T-helper 17 cell (primary cell): ENCODE measurements at regions not wholly inside any gene's neighbourhood (a gene's known extent, or its start where the extent isn't known, plus 50 kb on each side); places are given as distances from the start of the nearest gene placed in this dataset.

Experiments used
- ATAC-seq: fragments of 150-1000 bp; cut with Tn5 transposase; 2 replicates; pipeline ENCODE4 v1.10.0; 2021; ENCODE audit warnings: mild to moderate bottlenecking, moderate library complexity
- DNase-seq, 3 donors: peaks; one replicate each; pipeline versions ENCODE4 v3.0.0 to v3.0.0-alpha.2; 2020 to 2021
- H3K9me3 ChIP-seq: one replicate; pipeline ENCODE4 v1.7.0; 2013; ENCODE audit warnings: low read length, mild to moderate bottlenecking; ENCODE audit not compliant: control insufficient read depth, poor library complexity, severe bottlenecking
- H3K27ac Mint-ChIP-seq: one replicate; pipeline ENCODE4 v1.8.0; 2022; ENCODE audit warnings: mild to moderate bottlenecking, moderate library complexity, mixed read lengths
- H3K27me3 Mint-ChIP-seq: one replicate; pipeline ENCODE4 v1.8.0; 2022; ENCODE audit warnings: mixed read lengths
- H3K36me3 Mint-ChIP-seq: one replicate; pipeline ENCODE4 v1.8.0; 2022; ENCODE audit warnings: low read depth, mixed read lengths
- H3K4me1 Mint-ChIP-seq: one replicate; pipeline ENCODE4 v1.8.0; 2022; ENCODE audit warnings: mild to moderate bottlenecking, mixed read lengths
- H3K4me3 Mint-ChIP-seq: one replicate; pipeline ENCODE4 v1.8.0; 2022; ENCODE audit warnings: mild to moderate bottlenecking, moderate library complexity, mixed read lengths

DNA sequence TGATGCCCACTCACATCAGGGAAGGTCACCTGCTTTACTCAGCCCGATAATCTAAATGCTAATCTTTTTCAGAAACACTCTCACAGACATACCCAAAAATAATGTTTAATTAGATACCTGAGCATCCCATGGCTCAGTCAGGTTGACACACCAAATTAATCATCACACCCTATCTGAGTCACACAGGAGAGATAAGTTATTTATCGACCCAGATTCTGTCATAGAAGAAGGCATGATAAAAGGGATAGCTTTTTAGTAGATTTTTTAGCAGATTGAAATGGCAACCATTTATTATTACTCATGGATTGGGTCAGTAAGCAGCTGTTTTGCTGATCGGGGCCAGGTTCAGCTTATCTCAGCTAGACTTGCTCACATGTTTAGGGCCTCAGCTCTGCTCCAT is 97.8 kb upstream of the TYRP1 start:
- Mint-ChIP-seq H3K4me3 (no peak overlapping the region), H3K4me1 (no peaks in the 10 kb centered on the region), H3K27me3 (no peaks in the 10 kb centered on the region), H3K27ac (no peak overlapping the region), H3K36me3 (no peaks in the 10 kb centered on the region)
- DNase-seq: no peak
- no peaks in the 10 kb centered on the region for H3K9me3 ChIP-seq
- ATAC-seq: no peak

DNA sequence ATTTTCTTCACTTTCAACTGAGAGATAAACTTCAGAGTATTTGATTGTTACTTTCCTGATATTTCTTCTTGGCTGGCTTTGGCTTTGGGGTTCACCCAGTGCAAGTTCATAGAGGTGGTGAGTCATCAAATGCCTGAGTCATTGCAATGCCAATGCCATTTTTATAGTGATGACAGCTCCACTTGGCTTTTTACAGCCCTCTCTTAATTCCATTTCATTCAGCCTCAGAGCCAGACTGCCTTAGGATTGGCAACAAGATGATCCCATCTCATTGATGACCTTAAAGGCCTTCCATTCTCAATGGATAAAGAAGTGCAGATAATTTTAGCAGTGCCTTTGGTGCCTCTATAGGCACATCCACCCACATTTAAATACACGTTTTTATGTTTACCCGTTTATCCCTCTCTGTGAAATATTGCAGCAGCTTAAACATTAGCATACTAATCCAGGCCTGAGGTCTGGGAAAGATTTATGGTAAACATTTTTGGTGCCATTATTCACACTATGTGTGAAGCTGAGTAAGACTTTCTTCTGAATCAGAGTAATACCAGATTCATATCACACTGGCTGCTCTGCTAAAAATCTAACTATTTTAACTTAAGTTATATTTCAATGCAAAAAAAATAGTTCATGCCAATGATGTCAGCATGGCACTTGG is 88.9 kb upstream of the TYRP1 start:
- H3K4me1 Mint-ChIP-seq: no peaks in the 10 kb centered on the region
- no peaks in the 10 kb centered on the region for H3K9me3 ChIP-seq
- H3K36me3 Mint-ChIP-seq: no peaks in the 10 kb centered on the region
- no peak for ATAC-seq
- H3K4me3 Mint-ChIP-seq: no peak overlapping the region
- DNase-seq: no peak
- no peak overlapping the region for H3K27ac Mint-ChIP-seq
- H3K27me3 Mint-ChIP-seq: no peaks in the 10 kb centered on the region

DNA sequence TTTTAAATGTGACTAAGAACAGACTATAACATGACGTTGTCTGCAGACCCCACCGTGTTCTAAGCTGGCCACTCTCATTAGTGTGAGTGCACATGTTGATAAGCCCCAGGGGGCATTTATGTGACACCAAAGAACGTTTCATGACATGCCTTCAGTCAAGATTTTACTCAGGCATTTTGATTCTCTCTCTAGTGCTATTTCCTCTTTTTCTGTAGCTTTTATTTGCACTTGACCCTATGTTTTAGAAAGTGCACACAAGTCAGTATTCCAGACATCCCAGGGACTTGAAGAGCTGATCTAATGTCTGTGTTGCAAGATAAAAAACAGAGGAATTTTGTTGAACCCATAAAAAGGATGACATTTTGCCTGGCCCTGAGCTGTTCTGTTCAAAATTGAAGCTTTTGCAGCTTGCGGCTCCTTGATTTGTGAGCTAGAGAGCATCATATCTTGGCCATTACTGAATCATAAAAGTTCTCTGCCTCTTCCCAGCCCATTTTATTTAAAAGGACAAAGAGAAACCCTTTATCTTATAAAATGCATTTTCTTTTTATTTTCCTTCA is 80.9 kb upstream of the TYRP1 start:
- H3K9me3 ChIP-seq: no peaks in the 10 kb centered on the region
- Mint-ChIP-seq H3K27me3 (no peaks in the 10 kb centered on the region), H3K4me1 (no peaks in the 10 kb centered on the region), H3K36me3 (no peaks in the 10 kb centered on the region), H3K4me3 (no peak overlapping the region), H3K27ac (no peak overlapping the region)
- no peak for ATAC-seq
- no peak for DNase-seq

DNA sequence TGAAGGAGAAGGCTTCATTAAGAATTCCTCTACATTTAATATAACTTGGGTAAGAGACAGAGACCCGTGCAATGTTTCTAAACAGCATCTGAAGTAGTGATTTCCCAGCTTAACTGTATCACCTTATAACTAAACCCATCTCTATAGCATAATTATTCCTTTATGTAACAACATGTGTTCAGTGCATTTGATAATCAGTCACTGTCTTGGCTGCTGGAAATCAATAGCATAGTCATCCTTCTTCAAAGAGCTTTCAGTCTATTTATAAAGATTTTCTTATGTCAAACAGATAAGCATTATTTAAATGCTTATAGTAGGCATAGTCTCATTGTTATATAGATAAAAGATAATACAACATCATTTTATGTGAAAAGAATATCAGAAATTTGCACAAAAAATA is 80.1 kb upstream of the TYRP1 start:
- no peak for DNase-seq
- ATAC-seq: no peak
- no peak overlapping the region for H3K27ac Mint-ChIP-seq

DNA sequence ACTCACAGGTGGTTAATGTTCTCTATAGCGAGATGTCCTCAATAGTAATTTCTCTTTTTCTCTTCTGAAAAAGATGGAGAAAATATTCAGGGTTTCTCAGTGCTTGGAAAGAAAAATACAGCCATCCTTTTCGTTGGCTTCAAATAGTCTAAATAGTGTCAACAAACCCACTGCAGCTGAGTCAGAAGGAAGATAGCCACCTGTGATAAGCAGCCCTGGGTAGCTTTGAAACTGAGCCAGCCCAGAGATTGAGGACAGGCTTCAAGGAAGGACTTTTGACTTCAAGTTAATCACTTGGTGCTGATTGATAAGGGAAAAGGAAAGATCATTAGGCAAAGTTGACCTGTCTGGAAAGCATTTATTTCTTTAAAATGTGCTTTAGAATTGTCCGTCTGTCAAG is 78.7 kb upstream of the TYRP1 start:
- no peak overlapping the region for H3K4me3 Mint-ChIP-seq

More for the DNA sequence above, 80.1 kb upstream of the TYRP1 start:
- no peaks in the 10 kb centered on the region for H3K4me1 Mint-ChIP-seq
- H3K27me3 Mint-ChIP-seq: no peaks in the 10 kb centered on the region
- no peaks in the 10 kb centered on the region for H3K36me3 Mint-ChIP-seq
- H3K4me3 Mint-ChIP-seq: no peak overlapping the region
- no peaks in the 10 kb centered on the region for H3K9me3 ChIP-seq

DNA sequence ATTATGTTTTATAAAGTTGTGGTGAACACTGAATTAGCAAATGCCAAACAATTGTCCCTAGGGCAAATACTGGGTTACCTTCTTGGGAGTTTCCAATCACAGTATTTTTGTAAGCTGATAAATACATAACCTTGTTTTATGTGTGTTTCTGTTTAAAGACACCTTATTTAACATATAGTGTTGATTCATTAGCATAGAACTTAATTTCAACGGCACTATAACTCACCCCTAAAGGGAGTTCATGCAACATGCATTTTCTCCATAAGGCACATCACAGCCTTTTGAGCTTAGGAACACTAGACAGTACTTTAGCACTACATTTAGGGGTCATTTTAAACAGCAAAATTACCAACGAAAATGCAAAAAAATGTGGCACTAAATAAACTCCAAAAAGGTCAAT is 74.2 kb upstream of the TYRP1 start:
- H3K27ac Mint-ChIP-seq: no peak overlapping the region
- ATAC-seq: no peak
- no peaks in the 10 kb centered on the region for H3K36me3 Mint-ChIP-seq

More for the DNA sequence above, 78.7 kb upstream of the TYRP1 start:
- H3K27ac Mint-ChIP-seq: no peak overlapping the region
- no peaks in the 10 kb centered on the region for H3K27me3 Mint-ChIP-seq
- H3K9me3 ChIP-seq: no peaks in the 10 kb centered on the region
- no peaks in the 10 kb centered on the region for H3K4me1 Mint-ChIP-seq
- ATAC-seq: no peak
- no peak for DNase-seq
- H3K36me3 Mint-ChIP-seq: no peaks in the 10 kb centered on the region

DNA sequence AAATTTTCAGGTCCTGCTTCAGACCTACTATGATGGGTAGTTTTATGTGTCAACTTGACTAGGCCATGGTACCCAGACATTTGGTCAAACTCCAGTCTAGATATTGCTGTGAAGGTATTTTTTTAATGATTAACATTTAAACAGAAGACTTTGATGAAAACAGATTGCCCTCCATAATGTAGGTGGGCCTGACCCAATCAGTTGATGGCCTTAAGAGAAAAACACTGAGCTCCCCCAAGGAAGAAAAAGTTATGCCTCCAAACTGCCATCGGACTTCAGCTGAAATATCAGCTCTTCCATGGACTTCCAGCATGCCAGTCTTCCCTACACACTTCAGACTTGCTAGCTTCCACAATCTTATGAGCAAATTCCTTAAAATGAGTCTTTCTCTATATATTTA is 67.3 kb upstream of the TYRP1 start:
- H3K27me3 Mint-ChIP-seq: no peaks in the 10 kb centered on the region
- H3K36me3 Mint-ChIP-seq: no peaks in the 10 kb centered on the region
- H3K27ac Mint-ChIP-seq: no peak overlapping the region
- no peaks in the 10 kb centered on the region for H3K9me3 ChIP-seq
- H3K4me3 Mint-ChIP-seq: no peak overlapping the region
- DNase-seq (no peak), ATAC-seq (no peak)
- no peaks in the 10 kb centered on the region for H3K4me1 Mint-ChIP-seq

More for the DNA sequence above, 74.2 kb upstream of the TYRP1 start:
- no peaks in the 10 kb centered on the region for H3K9me3 ChIP-seq
- H3K4me1 Mint-ChIP-seq: no peaks in the 10 kb centered on the region
- no peaks in the 10 kb centered on the region for H3K27me3 Mint-ChIP-seq
- no peak for DNase-seq
- H3K4me3 Mint-ChIP-seq: no peak overlapping the region

DNA sequence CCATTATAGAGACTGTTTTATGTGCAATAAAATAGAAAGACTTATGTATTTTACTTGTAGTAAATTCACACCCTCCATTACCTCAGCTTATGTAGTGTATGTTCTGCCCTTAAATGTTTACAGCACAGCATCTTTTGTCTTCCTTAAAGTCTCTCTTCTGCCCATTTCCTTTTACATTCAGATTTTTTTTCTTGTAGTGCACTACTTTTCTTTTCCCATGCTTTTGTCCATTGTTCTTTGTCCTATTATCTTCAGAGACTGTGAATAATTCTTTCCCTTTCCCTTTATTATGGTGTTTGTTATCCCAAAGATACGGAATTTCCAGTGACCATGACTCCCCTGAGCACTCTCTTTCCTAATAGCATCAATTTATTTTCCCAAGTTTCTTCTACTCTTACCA is 66.1 kb upstream of the TYRP1 start:
- no peaks in the 10 kb centered on the region for H3K36me3 Mint-ChIP-seq

DNA sequence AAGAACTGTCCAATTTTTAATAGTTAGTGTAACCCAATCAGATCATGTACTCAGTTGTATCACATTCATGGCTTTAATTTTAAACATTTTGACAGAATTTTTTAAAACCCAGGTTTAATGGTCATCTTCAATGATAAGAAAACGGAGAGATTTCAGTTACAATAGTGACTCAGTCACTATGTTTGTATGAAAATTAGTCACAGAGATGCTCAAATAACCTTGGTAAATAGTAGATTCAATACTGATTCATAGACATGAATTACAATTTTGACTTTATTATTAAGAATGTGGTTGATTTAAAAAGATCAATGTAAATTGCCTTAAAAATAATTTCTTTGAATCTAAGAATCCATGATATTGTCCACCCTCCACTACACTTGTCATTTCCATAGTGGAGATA is 64.6 kb upstream of the TYRP1 start:
- H3K9me3 ChIP-seq: no peaks in the 10 kb centered on the region
- Mint-ChIP-seq H3K4me3 (no peak overlapping the region), H3K36me3 (no peaks in the 10 kb centered on the region), H3K27me3 (no peaks in the 10 kb centered on the region), H3K27ac (no peak overlapping the region), H3K4me1 (no peaks in the 10 kb centered on the region)
- DNase-seq (no peak), ATAC-seq (no peak)

More for the DNA sequence above, 66.1 kb upstream of the TYRP1 start:
- H3K4me3 Mint-ChIP-seq: no peak overlapping the region
- DNase-seq: no peak
- no peak for ATAC-seq
- no peak overlapping the region for H3K27ac Mint-ChIP-seq
- no peaks in the 10 kb centered on the region for H3K9me3 ChIP-seq
- no peaks in the 10 kb centered on the region for H3K27me3 Mint-ChIP-seq
- H3K4me1 Mint-ChIP-seq: no peaks in the 10 kb centered on the region

DNA sequence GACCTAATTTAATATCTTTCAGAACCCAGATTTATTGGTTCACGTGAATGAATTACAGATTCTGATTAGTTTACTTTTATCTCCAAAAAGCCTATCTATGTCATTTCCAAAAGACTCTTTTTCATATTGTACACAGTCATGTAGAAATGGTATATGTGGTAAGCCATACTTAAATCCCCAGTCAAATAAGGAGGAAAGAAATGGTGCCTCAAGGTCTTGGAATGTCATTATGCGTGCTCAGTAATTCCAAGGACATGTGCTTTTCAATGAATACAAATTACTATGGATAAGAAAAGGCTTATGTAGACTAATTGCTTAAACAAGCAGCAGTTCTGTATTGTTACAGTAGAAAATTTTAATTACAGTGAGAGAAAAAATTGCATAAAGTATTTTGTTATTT is 64.1 kb upstream of the TYRP1 start:
- Mint-ChIP-seq H3K27me3 (no peaks in the 10 kb centered on the region), H3K27ac (no peak overlapping the region), H3K4me1 (no peaks in the 10 kb centered on the region), H3K4me3 (no peak overlapping the region), H3K36me3 (no peaks in the 10 kb centered on the region)
- ATAC-seq: no peak
- no peaks in the 10 kb centered on the region for H3K9me3 ChIP-seq
- DNase-seq: no peak

DNA sequence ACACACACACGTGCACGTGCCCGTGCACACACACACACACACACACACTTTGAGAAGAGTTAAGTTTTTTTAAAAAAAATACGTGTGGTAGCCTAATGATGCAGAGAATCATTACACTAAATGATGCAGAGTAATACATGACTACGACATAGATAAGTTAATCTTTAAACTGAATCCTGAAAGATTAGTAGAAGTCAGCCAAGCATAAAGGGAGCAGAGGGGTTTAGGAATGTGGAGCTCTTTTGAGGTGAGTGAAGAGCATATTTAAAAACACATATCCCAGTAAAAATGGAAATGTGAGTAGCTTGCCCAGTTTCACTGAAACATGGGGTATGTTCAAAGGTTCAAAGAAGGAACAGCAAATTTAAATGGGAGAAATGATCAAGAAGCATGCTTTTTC is 61.3 kb upstream of the TYRP1 start:
- no peak for ATAC-seq
- DNase-seq: no peak
- H3K4me1 Mint-ChIP-seq: no peaks in the 10 kb centered on the region
- H3K9me3 ChIP-seq: no peaks in the 10 kb centered on the region
- H3K27ac Mint-ChIP-seq: no peak overlapping the region
- H3K4me3 Mint-ChIP-seq: no peak overlapping the region
- no peaks in the 10 kb centered on the region for H3K36me3 Mint-ChIP-seq
- no peaks in the 10 kb centered on the region for H3K27me3 Mint-ChIP-seq

DNA sequence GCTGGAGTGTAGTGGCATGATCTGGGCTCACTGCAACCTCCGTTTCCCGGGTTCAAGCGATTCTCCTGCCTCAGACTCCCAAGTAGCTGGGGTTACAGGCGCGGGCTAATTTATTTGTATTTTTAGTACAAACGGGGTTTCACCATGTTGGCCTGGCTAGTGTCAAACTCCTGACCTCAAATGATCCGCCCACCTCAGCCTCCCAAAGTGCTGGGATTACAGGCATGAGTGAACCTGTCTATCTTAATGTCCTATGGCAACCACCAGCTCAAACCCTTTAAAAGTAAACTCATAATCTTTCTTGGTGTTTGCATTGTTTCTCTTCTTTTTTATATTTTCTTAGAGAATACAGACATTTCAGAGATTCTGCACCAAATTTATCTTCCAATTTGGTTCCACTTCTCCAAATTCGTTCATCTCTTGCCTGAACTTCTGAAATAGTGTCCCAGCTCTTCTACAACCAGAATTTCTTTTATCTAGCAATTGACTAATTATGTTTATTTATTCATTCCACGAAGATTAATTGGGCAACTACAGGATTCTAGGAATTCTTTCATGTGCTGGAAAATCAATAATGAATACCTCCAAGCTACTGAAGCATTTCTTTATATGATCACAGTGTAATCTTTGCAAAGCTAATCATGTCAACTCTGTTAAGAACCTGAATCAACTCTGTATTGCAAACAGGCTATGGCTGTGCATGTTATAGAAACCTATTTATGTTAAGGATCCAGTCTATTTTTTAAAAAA is 60.0 kb upstream of the TYRP1 start:
- Mint-ChIP-seq H3K27ac (no peak overlapping the region), H3K4me3 (no peak overlapping the region), H3K27me3 (no peaks in the 10 kb centered on the region), H3K36me3 (no peaks in the 10 kb centered on the region), H3K4me1 (no peaks in the 10 kb centered on the region)
- no peak for ATAC-seq
- no peaks in the 10 kb centered on the region for H3K9me3 ChIP-seq
- no peak for DNase-seq

DNA sequence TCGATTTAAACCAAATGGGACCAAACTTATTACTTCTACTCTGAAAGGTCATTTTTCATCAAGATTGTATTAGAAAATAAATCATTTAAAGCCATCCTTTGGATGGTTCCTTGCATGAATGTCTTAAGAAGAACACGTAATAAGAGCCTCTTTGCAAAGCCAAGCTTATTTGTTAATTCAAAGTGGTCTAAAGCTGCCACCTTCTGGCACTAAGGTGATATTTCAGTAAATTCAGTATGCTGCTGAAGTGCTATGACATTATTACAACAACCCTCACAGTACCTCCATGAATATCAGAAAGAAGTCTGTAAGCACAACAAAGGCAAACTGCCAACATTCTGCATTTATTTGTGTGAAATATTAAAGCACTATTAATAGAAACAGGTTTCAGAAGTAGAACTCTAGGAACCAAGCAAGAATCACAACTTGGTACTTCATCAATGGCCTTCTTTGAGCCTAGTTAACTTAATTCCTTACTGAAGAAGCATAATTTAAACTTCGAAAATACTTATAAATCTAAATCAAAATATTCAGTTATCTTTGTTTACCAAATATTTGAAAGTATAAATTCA is 53.1 kb upstream of the TYRP1 start:
- H3K4me3 Mint-ChIP-seq: no peak overlapping the region
- H3K27ac Mint-ChIP-seq: no peak overlapping the region
- no peaks in the 10 kb centered on the region for H3K9me3 ChIP-seq
- H3K4me1 Mint-ChIP-seq: no peaks in the 10 kb centered on the region
- no peak for DNase-seq
- H3K36me3 Mint-ChIP-seq: no peaks in the 10 kb centered on the region
- no peak for ATAC-seq
- H3K27me3 Mint-ChIP-seq: no peaks in the 10 kb centered on the region
